Activated CD8-positive, alpha-beta T cell treated with anti-CD3 and anti-CD28 coated beads, Interleukin-2, amount 10 ng/mL, durations not matched to agents 7 days and 5 days (primary cell): ENCODE measurements at regions not wholly inside any gene's neighbourhood (a gene's known extent, or its start where the extent isn't known, plus 50 kb on each side); places are given as distances from the start of the nearest gene placed in this dataset.

ENCODE experiments used
- ATAC-seq: fragments of 150-1000 bp; cut with Tn5 transposase; one replicate; pipeline ENCODE4 v1.10.0; 2021; ENCODE audit warnings: moderate library complexity
- CTCF ChIA-PET: fragments of 350-600 bp; sonication (Branson Sonifier 250); formaldehyde crosslinking; loops from one replicate; lab custom pipeline; 2021; ENCODE audit warnings: antibody characterized with exemption; lab: Charles Lee
- POLR2A ChIA-PET: fragments of 350-600 bp; sonication (Branson Sonifier 250); formaldehyde crosslinking; loops from one replicate; lab custom pipeline; 2021; ENCODE audit warnings: antibody characterized with exemption; lab: Charles Lee
- DNase-seq: peaks from one replicate; pipeline ENCODE4 v3.0.0-alpha.2; 2020
- H3K27ac Mint-ChIP-seq: one replicate; pipeline ENCODE4 v1.8.0; 2021; ENCODE audit warnings: mild to moderate bottlenecking, mixed read lengths
- H3K27me3 Mint-ChIP-seq: one replicate; pipeline ENCODE4 v1.8.0; 2021; ENCODE audit warnings: low read depth, mixed read lengths
- H3K36me3 Mint-ChIP-seq: one replicate; pipeline ENCODE4 v1.8.0; 2021; ENCODE audit warnings: low read depth, mixed read lengths
- H3K4me1 Mint-ChIP-seq: one replicate; pipeline ENCODE4 v1.8.0; 2021; ENCODE audit warnings: low read depth, mixed read lengths
- H3K4me3 Mint-ChIP-seq: one replicate; pipeline ENCODE4 v1.8.0; 2021; ENCODE audit warnings: mild to moderate bottlenecking, mixed read lengths
- H3K9me3 Mint-ChIP-seq: one replicate; pipeline ENCODE4 v1.8.0; 2022; ENCODE audit warnings: mixed read lengths; ENCODE audit not compliant: insufficient read depth

DNA sequence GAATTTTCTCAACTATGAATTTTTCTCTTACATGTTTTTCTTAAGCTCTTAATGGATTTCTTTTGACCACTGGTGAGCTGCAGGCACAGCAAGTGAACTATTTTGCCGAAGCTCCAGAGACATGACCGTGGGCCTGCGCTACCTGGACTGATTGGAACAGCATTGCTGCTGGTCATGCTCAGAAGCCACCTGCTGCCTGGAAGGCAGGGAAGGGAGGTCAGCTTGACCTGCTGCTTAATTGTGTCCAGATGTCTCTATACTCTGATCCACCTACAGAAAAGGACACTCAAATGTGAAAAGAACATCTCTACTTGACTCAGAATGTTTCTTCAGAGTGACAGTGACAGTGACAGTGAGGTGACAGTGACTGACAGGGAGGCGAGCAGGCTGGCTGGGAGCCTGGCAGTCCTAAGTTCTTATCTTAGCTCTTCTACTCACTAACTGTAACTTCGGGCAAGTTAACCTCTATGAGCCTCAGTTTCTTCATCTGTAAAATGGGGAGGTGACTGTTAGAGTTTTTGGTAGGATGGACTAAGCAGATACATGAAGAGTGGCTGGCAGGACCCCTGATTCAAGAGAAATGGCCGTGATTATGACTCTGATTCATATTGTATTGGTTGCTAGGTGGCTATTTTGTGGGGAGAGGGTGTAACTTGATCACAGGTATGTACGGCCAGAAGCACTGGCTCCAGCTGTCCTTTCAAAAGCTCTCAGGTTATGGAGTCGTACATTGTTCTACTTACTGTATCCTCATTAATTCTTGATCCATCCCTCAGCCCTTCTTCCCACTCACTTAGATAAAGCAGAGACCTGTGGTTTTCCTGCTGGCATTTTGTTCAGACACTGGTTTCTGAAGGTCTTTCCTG is 54.8 kb upstream of the DLG1 start:
- ChIA-PET POLR2A (no interaction called here), CTCF (no interaction called here)
- H3K36me3 Mint-ChIP-seq, result no peaks in the 10 kb centered on the region
- H3K4me1 Mint-ChIP-seq, result no peaks in the 10 kb centered on the region
- DNase-seq (no peak), ATAC-seq (no peak)
- no peaks in the 10 kb centered on the region for H3K9me3 Mint-ChIP-seq
- no peak overlapping the region for H3K27ac Mint-ChIP-seq
- H3K27me3 Mint-ChIP-seq, result peaks cover 6% of the 10 kb centered on the region
- no peak overlapping the region for H3K4me3 Mint-ChIP-seq

DNA sequence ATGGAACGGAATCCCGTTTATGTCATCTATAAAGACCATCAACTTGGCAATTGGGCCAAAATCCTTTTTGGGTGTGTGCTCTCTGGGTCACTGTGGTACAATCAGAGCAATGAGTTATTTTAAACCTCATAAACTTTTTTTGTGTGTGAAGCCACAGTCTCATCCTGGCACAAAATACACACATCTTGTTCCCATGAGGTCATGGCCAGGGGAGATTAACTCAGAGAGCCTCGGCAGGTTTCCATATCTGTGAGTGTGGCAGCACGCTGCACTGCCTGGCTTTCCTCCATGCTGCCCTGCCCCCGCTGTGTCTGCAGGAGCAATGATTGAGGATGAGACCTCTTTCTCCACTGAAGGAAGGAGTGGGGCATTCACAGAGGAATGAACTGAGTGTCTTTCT is 54.0 kb upstream of the DLG1 start:
- no peak overlapping the region for H3K27ac Mint-ChIP-seq
- no peak overlapping the region for H3K4me3 Mint-ChIP-seq
- ATAC-seq, result no peak
- H3K4me1 Mint-ChIP-seq, result no peaks in the 10 kb centered on the region
- ChIA-PET CTCF (no interaction called here), POLR2A (no interaction called here)
- H3K27me3 Mint-ChIP-seq, result peaks cover 9% of the 10 kb centered on the region
- no peaks in the 10 kb centered on the region for H3K9me3 Mint-ChIP-seq
- H3K36me3 Mint-ChIP-seq, result no peaks in the 10 kb centered on the region
- DNase-seq, result no peak

DNA sequence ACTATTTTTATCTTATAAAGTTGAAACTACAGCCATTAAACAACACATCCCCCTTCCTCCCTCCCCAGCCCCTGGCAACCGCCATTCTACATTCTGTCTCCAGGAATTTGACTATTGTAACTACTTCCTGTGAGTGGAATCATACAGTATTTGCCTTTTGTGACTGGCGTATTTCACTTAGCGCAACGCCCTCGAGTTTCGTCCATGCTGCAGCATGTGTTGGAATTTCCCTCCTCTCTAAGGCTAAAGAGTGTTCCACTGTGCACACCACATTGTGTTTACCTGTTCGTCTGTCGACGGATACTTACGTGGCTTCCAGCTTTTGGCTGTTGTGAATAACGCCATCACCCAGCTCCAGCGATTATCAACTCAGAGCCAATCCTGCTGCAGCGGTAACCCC is 52.0 kb upstream of the DLG1 start:
- Mint-ChIP-seq H3K36me3 (no peaks in the 10 kb centered on the region), H3K27me3 (peaks cover 11% of the 10 kb centered on the region), H3K4me3 (no peak overlapping the region), H3K27ac (no peak overlapping the region), H3K4me1 (no peaks in the 10 kb centered on the region), H3K9me3 (no peaks in the 10 kb centered on the region)
- ATAC-seq, result no peak
- POLR2A ChIA-PET, result no interaction called here
- no peak for DNase-seq
- CTCF ChIA-PET, result no interaction called here

DNA sequence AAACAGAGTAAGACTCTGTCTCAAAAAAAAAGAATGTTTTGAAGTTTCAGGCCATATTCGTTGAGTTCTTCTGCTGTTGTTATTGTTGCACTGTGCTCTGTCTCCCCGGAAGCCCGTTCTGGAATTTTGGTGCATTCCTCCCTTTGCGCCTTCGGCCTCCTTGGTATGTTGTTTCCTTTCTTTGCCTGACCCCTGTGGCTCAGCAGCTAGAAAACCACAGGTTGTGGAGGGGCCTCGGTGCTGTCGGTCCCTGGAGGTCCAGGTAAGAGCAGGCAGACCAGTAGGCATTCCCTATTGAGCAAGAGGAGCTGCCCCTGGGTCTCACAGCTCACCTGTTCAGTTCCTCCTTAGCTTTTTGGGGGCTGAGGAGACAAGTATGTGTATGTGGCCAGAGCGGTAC is 51.0 kb upstream of the DLG1 start:
- ChIA-PET POLR2A (no interaction called here), CTCF (no interaction called here)
- ATAC-seq (no peak), DNase-seq (no peak)
- no peak overlapping the region for H3K27ac Mint-ChIP-seq
- H3K9me3 Mint-ChIP-seq, result no peaks in the 10 kb centered on the region
- H3K27me3 Mint-ChIP-seq, result peaks cover 9% of the 10 kb centered on the region
- H3K4me3 Mint-ChIP-seq, result no peak overlapping the region
- H3K36me3 Mint-ChIP-seq, result no peaks in the 10 kb centered on the region
- H3K4me1 Mint-ChIP-seq, result no peaks in the 10 kb centered on the region
